ENCODE measurements at regions not wholly inside any gene's neighbourhood (a gene's known extent, or its start where the extent isn't known, plus 50 kb on each side); places are given as distances from the start of the nearest gene placed in this dataset.
"Not testable (repeated sequence)": the region's sequence is repeated elsewhere in the genome, so short reads cannot be mapped to it uniquely, and the experiment has no call there.

GRCh38 chr9:138181963-138182362 lies 304.4 kb downstream of the CACNA1B start:
- not testable (repeated sequence) for H2BK12ac ChIP-seq (ENCODE audit: insufficient read length, low read depth, low read length); H3K27ac Mint-ChIP-seq; H3K18ac ChIP-seq (ENCODE audit: insufficient read length, low read depth, low read length); H3K23me2 ChIP-seq (ENCODE audit: insufficient read length, low read depth, low read length, poor library complexity, severe bottlenecking); H3K4ac ChIP-seq (ENCODE audit: low read depth, low read length); H3K23ac ChIP-seq (ENCODE audit: insufficient read length, low read depth, low read length); H3K4me1 ChIP-seq (ENCODE audit: insufficient read depth, low read length); H2BK120ac ChIP-seq (ENCODE audit: low read depth, low read length, poor library complexity, severe bottlenecking); H4K20me1 ChIP-seq (ENCODE audit: control insufficient read depth, insufficient read depth, insufficient read length); H2BK15ac ChIP-seq (ENCODE audit: low read depth, low read length); H3K79me1 ChIP-seq (ENCODE audit: insufficient read depth, low read depth, low read length, poor library complexity, severe bottlenecking); H4K91ac ChIP-seq (ENCODE audit: insufficient read length, low read depth, low read length); H3K79me2 ChIP-seq (ENCODE audit: insufficient read depth, low read length); H2AK5ac ChIP-seq (ENCODE audit: insufficient read length, low read length); H3K9ac ChIP-seq (ENCODE audit: extremely low read depth, insufficient read length, low read length); H4K8ac ChIP-seq (replicated peaks; ENCODE audit: insufficient read length, low read depth, low read length); H3T11ph ChIP-seq (ENCODE audit: low read length); H3K27me3 Mint-ChIP-seq (ENCODE audit: low read depth); H4K5ac ChIP-seq (ENCODE audit: insufficient read length, low read depth, low read length); H3K14ac ChIP-seq (ENCODE audit: insufficient read depth, low read length); H3K4me2 ChIP-seq (ENCODE audit: insufficient read depth, insufficient read length, low read length); DNase-seq; H3K9me3 ChIP-seq (ENCODE audit: control insufficient read depth, low read depth, low read length); H3K27me3 ChIP-seq (ENCODE audit: insufficient read depth, low read length); H3K56ac ChIP-seq (ENCODE audit: insufficient read length, low read depth, low read length); H3K4me1 Mint-ChIP-seq; H2BK5ac ChIP-seq (ENCODE audit: insufficient read length, low read length); H2BK20ac ChIP-seq (ENCODE audit: low read depth, low read length, poor library complexity, severe bottlenecking); H3K27ac ChIP-seq (ENCODE audit: insufficient read length, low read depth, low read length); H2AFZ ChIP-seq (ENCODE audit: low read length); H3K4me3 Mint-ChIP-seq; H3K36me3 Mint-ChIP-seq (ENCODE audit: insufficient read depth in 1 of 3, low read depth in 3 of 3)
- no CpG with 5 or more reads among the region's 1 CpG for WGBS (ENCODE audit: extremely low coverage, insufficient read length, low lambda C conversion rate)
- H3K9me3 Mint-ChIP-seq, result peaks cover 25% of the 10 kb centered on the region in 2 experiments; a peak in 4 of 5 replicates

DNA sequence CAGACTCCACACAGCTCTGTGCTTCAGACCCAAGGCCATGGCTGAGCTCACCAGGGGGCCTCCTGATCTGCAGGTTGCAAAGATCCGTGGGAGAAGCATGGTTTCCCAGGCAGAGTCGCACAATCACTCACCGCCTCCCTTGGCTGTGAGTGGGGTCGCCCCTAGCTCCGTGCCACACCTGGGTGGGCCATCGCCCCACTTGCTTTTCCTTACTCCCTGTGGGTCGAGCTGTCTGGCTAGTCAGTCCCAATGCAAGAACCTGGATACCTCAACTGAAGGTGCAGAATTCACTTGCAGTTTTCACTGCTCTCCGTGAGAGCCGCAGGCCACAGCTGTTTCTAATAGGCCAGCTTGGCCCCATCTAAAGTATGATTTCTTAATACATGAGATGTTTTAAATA lies 319.6 kb downstream of the CACNA1B start:
- H3K27ac Mint-ChIP-seq; H2BK120ac ChIP-seq (ENCODE audit: low read depth, low read length, poor library complexity, severe bottlenecking); H3K4me3 Mint-ChIP-seq; H3K27me3 ChIP-seq (ENCODE audit: insufficient read depth, low read length); H3K23me2 ChIP-seq (ENCODE audit: insufficient read length, low read depth, low read length, poor library complexity, severe bottlenecking); H4K20me1 ChIP-seq (ENCODE audit: control insufficient read depth, insufficient read depth, insufficient read length); H4K8ac ChIP-seq (replicated peaks; ENCODE audit: insufficient read length, low read depth, low read length); H3K56ac ChIP-seq (ENCODE audit: insufficient read length, low read depth, low read length); H3K27ac ChIP-seq (ENCODE audit: insufficient read length, low read depth, low read length); H3K79me1 ChIP-seq (ENCODE audit: insufficient read depth, low read depth, low read length, poor library complexity, severe bottlenecking); H2BK20ac ChIP-seq (ENCODE audit: low read depth, low read length, poor library complexity, severe bottlenecking); H3K14ac ChIP-seq (ENCODE audit: insufficient read depth, low read length); H3K36me3 Mint-ChIP-seq (ENCODE audit: insufficient read depth in 1 of 3, low read depth in 3 of 3); H3K4ac ChIP-seq (ENCODE audit: low read depth, low read length); H3K9ac ChIP-seq (ENCODE audit: extremely low read depth, insufficient read length, low read length); H2AFZ ChIP-seq (ENCODE audit: low read length); H3K27me3 Mint-ChIP-seq (ENCODE audit: low read depth); H4K5ac ChIP-seq (ENCODE audit: insufficient read length, low read depth, low read length); H4K91ac ChIP-seq (ENCODE audit: insufficient read length, low read depth, low read length); H2BK12ac ChIP-seq (ENCODE audit: insufficient read length, low read depth, low read length); H3K79me2 ChIP-seq (ENCODE audit: insufficient read depth, low read length); H2BK15ac ChIP-seq (ENCODE audit: low read depth, low read length); H3K23ac ChIP-seq (ENCODE audit: insufficient read length, low read depth, low read length); H2BK5ac ChIP-seq (ENCODE audit: insufficient read length, low read length); H2AK5ac ChIP-seq (ENCODE audit: insufficient read length, low read length); H3T11ph ChIP-seq (ENCODE audit: low read length); H3K4me1 ChIP-seq (ENCODE audit: insufficient read depth, low read length); H3K4me1 Mint-ChIP-seq; H3K18ac ChIP-seq (ENCODE audit: insufficient read length, low read depth, low read length); H3K4me2 ChIP-seq (ENCODE audit: insufficient read depth, insufficient read length, low read length); H3K9me3 ChIP-seq (ENCODE audit: control insufficient read depth, low read depth, low read length): not testable (repeated sequence)
- H3K9me3 Mint-ChIP-seq, result peaks cover 6 to 14% of the 10 kb centered on the region in 2 experiments; a peak in 3 of 5 replicates
- WGBS (ENCODE audit: extremely low coverage, insufficient read length, low lambda C conversion rate), result no CpG with 5 or more reads among the region's 9 CpGs
- DNase-seq, result peak; percentile 22

All from H9 (cell line).